ENCODE measurements at regions not wholly inside any gene's neighbourhood (a gene's known extent, or its start where the extent isn't known, plus 50 kb on each side); places are given as distances from the start of the nearest gene placed in this dataset.

- DNase-seq = no peak
Observed at GRCh38 chr4:181578911-181579310, 664.3 kb upstream of the TENM3 start.

- DNase-seq = no peak
Observed at GRCh38 chr4:181579486-181579885, 663.7 kb upstream of the TENM3 start.

GRCh38 chr4:181581983-181582382 is 661.2 kb upstream of the TENM3 start:
- DNase-seq = no peak

- no peak for DNase-seq
Observed at GRCh38 chr4:181582595-181582994, 660.6 kb upstream of the TENM3 start.

GRCh38 chr4:181588733-181589302 is 654.4 kb upstream of the TENM3 start:
- DNase-seq = no peak

GRCh38 chr4:181592221-181592745 is 650.9 kb upstream of the TENM3 start:
- no peak for DNase-seq

GRCh38 chr4:181593703-181594102 is 649.5 kb upstream of the TENM3 start:
- DNase-seq = no peak

GRCh38 chr4:181594188-181594587 is 649.0 kb upstream of the TENM3 start:
- DNase-seq = no peak

- no peak for DNase-seq
Observed at GRCh38 chr4:181595716-181596115, 647.5 kb upstream of the TENM3 start.

- no peak for DNase-seq
Observed at GRCh38 chr4:181597766-181598165, 645.4 kb upstream of the TENM3 start.

GRCh38 chr4:181599134-181599533 is 644.1 kb upstream of the TENM3 start:
- no peak for DNase-seq

- DNase-seq = no peak
Observed at GRCh38 chr4:181601103-181601502, 642.1 kb upstream of the TENM3 start.

GRCh38 chr4:181604546-181604945 is 638.7 kb upstream of the TENM3 start:
- DNase-seq = no peak

- DNase-seq = no peak
Observed at GRCh38 chr4:181606300-181606699, 636.9 kb upstream of the TENM3 start.

GRCh38 chr4:181608181-181608580 is 635.0 kb upstream of the TENM3 start:
- DNase-seq = no peak

GRCh38 chr4:181611033-181611711 is 632.0 kb upstream of the TENM3 start:
- no peak for DNase-seq

GRCh38 chr4:181611946-181612600 is 631.1 kb upstream of the TENM3 start:
- no peak for DNase-seq

- DNase-seq = no peak
Observed at GRCh38 chr4:181613200-181613599, 630.0 kb upstream of the TENM3 start.

GRCh38 chr4:181618038-181618618 is 625.1 kb upstream of the TENM3 start:
- no peak for DNase-seq

- no peak for DNase-seq
Observed at GRCh38 chr4:181618896-181619295, 624.3 kb upstream of the TENM3 start.

- DNase-seq = no peak
Observed at GRCh38 chr4:181619651-181620050, 623.6 kb upstream of the TENM3 start.

GRCh38 chr4:181637186-181638105 is 605.8 kb upstream of the TENM3 start:
- no peak for DNase-seq

GRCh38 chr4:181643466-181643865 is 599.7 kb upstream of the TENM3 start:
- DNase-seq = no peak

All from CD4-positive, alpha-beta T cell treated with Interferon gamma for 1 hour (primary cell).